NB4 (cell line): ENCODE measurements at regions not wholly inside any gene's neighbourhood (a gene's known extent, or its start where the extent isn't known, plus 50 kb on each side); places are given as distances from the start of the nearest gene placed in this dataset.

Experiments
- CTCF ChIP-seq: IDR thresholded peaks from one replicate; pipeline ENCODE4 v1.5.1; 2012; ENCODE audit warnings: low read depth, low read length
- POLR2A ChIP-seq: IDR thresholded peaks from 2 replicates; pipeline ENCODE4 v1.6.1; 2011; ENCODE audit warnings: mild to moderate bottlenecking; ENCODE audit not compliant: insufficient read length; ENCODE audit errors: extremely low read depth

DNA sequence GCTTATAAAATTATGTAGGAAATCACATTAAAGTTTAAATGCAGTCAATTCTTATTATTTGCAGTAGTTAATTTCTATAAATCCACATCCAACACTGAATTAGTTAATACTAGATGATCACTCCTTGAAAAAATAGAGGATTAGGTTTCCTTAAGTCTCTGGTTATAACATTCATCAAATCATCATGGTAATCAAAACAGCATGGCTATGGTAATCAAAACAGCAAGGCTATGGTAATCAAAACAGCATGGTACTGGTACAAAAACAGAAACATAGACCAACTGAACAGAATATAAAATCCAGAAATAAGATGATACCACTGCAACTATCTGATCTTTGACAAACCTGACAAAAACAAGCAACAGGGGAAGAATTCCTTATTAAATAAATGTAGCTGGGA, 814.6 kb upstream of the CCDC179 start:
- TF ChIP-seq POLR2A = no peak
- no peak for TF ChIP-seq CTCF
